ENCODE measurements at regions not wholly inside any gene's neighbourhood (a gene's known extent, or its start where the extent isn't known, plus 50 kb on each side); places are given as distances from the start of the nearest gene placed in this dataset.
"Not testable (repeated sequence)": the region's sequence is repeated elsewhere in the genome, so short reads cannot be mapped to it uniquely, and the experiment has no call there.

GRCh38 chr6:27667016-27667656 lies 194.2 kb upstream of the ZNF184 start:
- Histone ChIP-seq H3K18ac (ENCODE audit: low read length) (no peak overlapping the region), H3K4me2 (ENCODE audit: low read length) (peak overlapping the region; percentile 75), H3K23ac (ENCODE audit: low read length) (no peak overlapping the region), H3K4me1 (ENCODE audit: control insufficient read depth, low read depth, low read length) (peaks cover 8% of the 10 kb centered on the region), H2AK5ac (ENCODE audit: low read length) (no peak overlapping the region), H3K79me1 (ENCODE audit: low read length) (no peaks in the 10 kb centered on the region), H3K79me2 (ENCODE audit: control insufficient read depth, insufficient read depth, low read length) (no peaks in the 10 kb centered on the region), H2BK15ac (replicated peaks; ENCODE audit: low read depth) (no peak overlapping the region), H3K36me3 (ENCODE audit: control insufficient read depth, insufficient read depth, low read length) (no peaks in the 10 kb centered on the region), H3K4me3 (ENCODE audit: low read length) (peak overlapping the region; percentile 56), H2BK5ac (ENCODE audit: low read length) (no peak overlapping the region), H4K5ac (ENCODE audit: low read length) (no peak overlapping the region), H2BK120ac (ENCODE audit: low read depth, low read length) (no peak overlapping the region), H3K56ac (ENCODE audit: low read length) (no peak overlapping the region), H3K9ac (ENCODE audit: low read length) (peak overlapping the region; percentile 51), H3K27me3 (ENCODE audit: insufficient read depth, low read length, poor library complexity) (no peaks in the 10 kb centered on the region), H4K8ac (ENCODE audit: low read depth, low read length) (no peak overlapping the region), H3K4ac (ENCODE audit: low read depth, low read length) (no peak overlapping the region), H3K27ac (ENCODE audit: low read depth, low read length) (no peak overlapping the region)
- DNase-seq, result peak; percentile 69
- WGBS (ENCODE audit: extremely low coverage, insufficient coverage, low lambda C conversion rate), result no CpG with 5 or more reads among the region's 14 CpGs

- no peak overlapping the region for H3K27ac ChIP-seq (ENCODE audit: low read depth, low read length)
- H2BK120ac ChIP-seq (ENCODE audit: low read depth, low read length), result no peak overlapping the region
- no peak overlapping the region for H3K4me2 ChIP-seq (ENCODE audit: low read length)
- H3K4me1 ChIP-seq (ENCODE audit: control insufficient read depth, low read depth, low read length), result peaks cover 2% of the 10 kb centered on the region
- H2BK15ac ChIP-seq (replicated peaks; ENCODE audit: low read depth), result no peak overlapping the region
- H3K4me3 ChIP-seq (ENCODE audit: low read length), result no peak overlapping the region
- no peak overlapping the region for H3K56ac ChIP-seq (ENCODE audit: low read length)
- WGBS (ENCODE audit: extremely low coverage, insufficient coverage, low lambda C conversion rate), result no CpG with 5 or more reads among the region's 1 CpG
- H3K27me3 ChIP-seq (ENCODE audit: insufficient read depth, low read length, poor library complexity), result no peaks in the 10 kb centered on the region
- DNase-seq, result no peak
- H4K5ac ChIP-seq (ENCODE audit: low read length), result no peak overlapping the region
- no peak overlapping the region for H3K4ac ChIP-seq (ENCODE audit: low read depth, low read length)
- no peak overlapping the region for H3K9ac ChIP-seq (ENCODE audit: low read length)
- H2AK5ac ChIP-seq (ENCODE audit: low read length), result no peak overlapping the region
- no peaks in the 10 kb centered on the region for H3K79me2 ChIP-seq (ENCODE audit: control insufficient read depth, insufficient read depth, low read length)
- H3K23ac ChIP-seq (ENCODE audit: low read length), result no peak overlapping the region
- no peak overlapping the region for H3K18ac ChIP-seq (ENCODE audit: low read length)
- no peak overlapping the region for H2BK5ac ChIP-seq (ENCODE audit: low read length)
- no peaks in the 10 kb centered on the region for H3K79me1 ChIP-seq (ENCODE audit: low read length)
- H4K8ac ChIP-seq (ENCODE audit: low read depth, low read length), result no peak overlapping the region
- no peaks in the 10 kb centered on the region for H3K36me3 ChIP-seq (ENCODE audit: control insufficient read depth, insufficient read depth, low read length)
Observed at GRCh38 chr6:27662769-27663168, 189.9 kb upstream of the ZNF184 start.

DNA sequence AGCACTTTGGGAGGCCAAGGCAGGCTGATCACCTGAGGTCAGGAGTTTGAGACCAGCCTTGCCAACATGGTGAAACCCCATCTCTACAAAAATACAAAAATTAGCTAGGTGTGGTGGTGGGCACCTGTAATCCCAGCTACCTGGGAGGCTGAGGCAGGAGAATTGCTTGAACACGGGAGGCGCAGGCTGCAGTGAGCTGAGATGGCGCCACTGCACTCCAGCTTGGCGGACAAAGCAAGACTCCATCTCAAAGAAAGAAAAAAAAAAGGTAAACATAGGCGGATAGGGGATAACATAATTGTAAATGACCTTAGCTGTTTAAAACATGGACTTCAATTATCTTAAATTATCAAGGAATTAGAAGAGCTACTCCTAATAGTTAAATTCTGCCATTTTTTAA lies 189.3 kb upstream of the ZNF184 start:
- not testable (repeated sequence) for H3K4ac ChIP-seq (ENCODE audit: low read depth, low read length); H2BK15ac ChIP-seq (replicated peaks; ENCODE audit: low read depth); H4K5ac ChIP-seq (ENCODE audit: low read length); H2BK120ac ChIP-seq (ENCODE audit: low read depth, low read length); H3K23ac ChIP-seq (ENCODE audit: low read length); DNase-seq; H4K8ac ChIP-seq (ENCODE audit: low read depth, low read length); H3K27me3 ChIP-seq (ENCODE audit: insufficient read depth, low read length, poor library complexity); H3K18ac ChIP-seq (ENCODE audit: low read length); H3K27ac ChIP-seq (ENCODE audit: low read depth, low read length); H3K56ac ChIP-seq (ENCODE audit: low read length); H2AK5ac ChIP-seq (ENCODE audit: low read length); H3K4me1 ChIP-seq (ENCODE audit: control insufficient read depth, low read depth, low read length); H3K79me1 ChIP-seq (ENCODE audit: low read length); H3K36me3 ChIP-seq (ENCODE audit: control insufficient read depth, insufficient read depth, low read length); H3K4me2 ChIP-seq (ENCODE audit: low read length); H3K9ac ChIP-seq (ENCODE audit: low read length); H3K4me3 ChIP-seq (ENCODE audit: low read length); H3K79me2 ChIP-seq (ENCODE audit: control insufficient read depth, insufficient read depth, low read length); H2BK5ac ChIP-seq (ENCODE audit: low read length)
- no CpG with 5 or more reads among the region's 5 CpGs for WGBS (ENCODE audit: extremely low coverage, insufficient coverage, low lambda C conversion rate)

GRCh38 chr6:27653143-27653825 lies 180.4 kb upstream of the ZNF184 start:
- not testable (repeated sequence) for H3K79me1 ChIP-seq (ENCODE audit: low read length); H3K27ac ChIP-seq (ENCODE audit: low read depth, low read length); H3K4me1 ChIP-seq (ENCODE audit: control insufficient read depth, low read depth, low read length); H3K4me2 ChIP-seq (ENCODE audit: low read length); DNase-seq; H2AK5ac ChIP-seq (ENCODE audit: low read length); H2BK5ac ChIP-seq (ENCODE audit: low read length); H2BK15ac ChIP-seq (replicated peaks; ENCODE audit: low read depth); H3K18ac ChIP-seq (ENCODE audit: low read length); H3K79me2 ChIP-seq (ENCODE audit: control insufficient read depth, insufficient read depth, low read length); H3K4ac ChIP-seq (ENCODE audit: low read depth, low read length); H3K36me3 ChIP-seq (ENCODE audit: control insufficient read depth, insufficient read depth, low read length); H4K8ac ChIP-seq (ENCODE audit: low read depth, low read length); H4K5ac ChIP-seq (ENCODE audit: low read length); H3K23ac ChIP-seq (ENCODE audit: low read length); H3K56ac ChIP-seq (ENCODE audit: low read length); H3K27me3 ChIP-seq (ENCODE audit: insufficient read depth, low read length, poor library complexity); H2BK120ac ChIP-seq (ENCODE audit: low read depth, low read length); H3K9ac ChIP-seq (ENCODE audit: low read length); H3K4me3 ChIP-seq (ENCODE audit: low read length)
- WGBS (ENCODE audit: extremely low coverage, insufficient coverage, low lambda C conversion rate), result no CpG with 5 or more reads among the region's 60 CpGs

- Histone ChIP-seq H3K4me2 (ENCODE audit: low read length) (peak overlapping the region; percentile 13), H3K79me2 (ENCODE audit: control insufficient read depth, insufficient read depth, low read length) (no peaks in the 10 kb centered on the region), H3K23ac (ENCODE audit: low read length) (no peak overlapping the region), H2BK120ac (ENCODE audit: low read depth, low read length) (no peak overlapping the region), H2BK15ac (replicated peaks; ENCODE audit: low read depth) (no peak overlapping the region), H2BK5ac (ENCODE audit: low read length) (no peak overlapping the region), H4K8ac (ENCODE audit: low read depth, low read length) (no peak overlapping the region), H2AK5ac (ENCODE audit: low read length) (no peak overlapping the region), H3K27ac (ENCODE audit: low read depth, low read length) (no peak overlapping the region), H3K36me3 (ENCODE audit: control insufficient read depth, insufficient read depth, low read length) (no peaks in the 10 kb centered on the region), H3K4me3 (ENCODE audit: low read length) (peak overlapping the region; percentile 43), H3K9ac (ENCODE audit: low read length) (peak overlapping the region; percentile 62), H3K18ac (ENCODE audit: low read length) (no peak overlapping the region), H3K79me1 (ENCODE audit: low read length) (no peaks in the 10 kb centered on the region), H3K4me1 (ENCODE audit: control insufficient read depth, low read depth, low read length) (no peaks in the 10 kb centered on the region), H3K27me3 (ENCODE audit: insufficient read depth, low read length, poor library complexity) (no peaks in the 10 kb centered on the region), H3K4ac (ENCODE audit: low read depth, low read length) (no peak overlapping the region), H4K5ac (ENCODE audit: low read length) (no peak overlapping the region), H3K56ac (ENCODE audit: low read length) (peak overlapping the region; percentile 73)
- WGBS (ENCODE audit: extremely low coverage, insufficient coverage, low lambda C conversion rate), result no CpG with 5 or more reads among the region's 7 CpGs
- peak; percentile 85 for DNase-seq
Observed at GRCh38 chr6:27651371-27651732, 178.4 kb upstream of the ZNF184 start.
